HUES6 (cell line): ENCODE measurements at regions not wholly inside any gene's neighbourhood (a gene's known extent, or its start where the extent isn't known, plus 50 kb on each side); places are given as distances from the start of the nearest gene placed in this dataset.
A peak's percentile ranks its signal among the peaks of the same experiment; 100 is the strongest.

ENCODE experiments used
- H3K27ac ChIP-seq: 2 replicates; pipeline ENCODE4 v1.7.0; 2013; ENCODE audit warnings: low read depth, mild to moderate bottlenecking, low read length, inconsistent platforms
- H3K27me3 ChIP-seq: 2 replicates; pipeline ENCODE4 v1.6.1; 2013; ENCODE audit warnings: low read length; ENCODE audit not compliant: control insufficient read depth, insufficient read depth
- H3K36me3 ChIP-seq: 2 replicates; pipeline ENCODE4 v1.6.1; 2013; ENCODE audit warnings: low read length; ENCODE audit not compliant: control insufficient read depth, insufficient read depth
- H3K4me1 ChIP-seq: 2 replicates; pipeline ENCODE4 v1.6.1; 2013; ENCODE audit warnings: low read length; ENCODE audit not compliant: control insufficient read depth, insufficient read depth
- H3K4me3 ChIP-seq: 2 replicates; pipeline ENCODE4 v1.5.1; 2013; ENCODE audit warnings: low read depth, low read length
- H3K9ac ChIP-seq: one replicate; pipeline ENCODE4 v1.6.1; 2013; ENCODE audit warnings: mild to moderate bottlenecking, low read length
- H3K9me3 ChIP-seq: 2 replicates; pipeline ENCODE4 v1.6.1; 2013; ENCODE audit warnings: low read depth, low read length; ENCODE audit not compliant: control insufficient read depth, insufficient read depth

GRCh38 chr11:134911514-134912180 lies 499.6 kb upstream of the B3GAT1 start:
- H3K36me3 ChIP-seq: no peaks in the 10 kb centered on the region
- H3K4me1 ChIP-seq: no peaks in the 10 kb centered on the region
- H3K9me3 ChIP-seq: no peaks in the 10 kb centered on the region
- H3K9ac ChIP-seq: no peak overlapping the region
- peaks cover 9% of the 10 kb centered on the region; the same call in 1 of the 2 replicates for H3K27me3 ChIP-seq
- H3K4me3 ChIP-seq: no peak overlapping the region
- H3K27ac ChIP-seq: no peak overlapping the region

DNA sequence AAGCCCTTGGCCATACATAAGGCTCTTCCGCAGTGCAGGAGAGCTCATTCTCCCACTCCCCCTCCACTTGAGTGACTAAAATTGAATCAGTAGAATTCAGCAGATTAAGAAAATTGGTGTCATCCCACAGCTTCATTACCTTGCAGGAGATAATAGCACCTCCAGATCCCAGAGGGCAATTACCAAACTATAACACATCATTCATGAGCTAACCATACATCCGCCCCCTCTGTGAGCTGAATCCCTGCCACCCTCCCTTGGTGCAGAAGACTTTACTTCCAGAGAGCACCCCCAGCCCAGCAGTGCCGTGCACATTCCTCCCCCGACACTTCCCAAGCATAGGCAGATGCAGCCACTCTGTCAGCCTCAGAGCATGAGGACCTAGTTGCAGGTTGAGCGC lies 496.5 kb upstream of the B3GAT1 start:
- no peaks in the 10 kb centered on the region for H3K36me3 ChIP-seq
- no peaks in the 10 kb centered on the region for H3K9me3 ChIP-seq
- H3K4me3 ChIP-seq: no peak overlapping the region
- H3K27me3 ChIP-seq: peaks cover 20% of the 10 kb centered on the region; the same call in 1 of the 2 replicates
- H3K27ac ChIP-seq: no peak overlapping the region
- no peak overlapping the region for H3K9ac ChIP-seq
- no peaks in the 10 kb centered on the region for H3K4me1 ChIP-seq

DNA sequence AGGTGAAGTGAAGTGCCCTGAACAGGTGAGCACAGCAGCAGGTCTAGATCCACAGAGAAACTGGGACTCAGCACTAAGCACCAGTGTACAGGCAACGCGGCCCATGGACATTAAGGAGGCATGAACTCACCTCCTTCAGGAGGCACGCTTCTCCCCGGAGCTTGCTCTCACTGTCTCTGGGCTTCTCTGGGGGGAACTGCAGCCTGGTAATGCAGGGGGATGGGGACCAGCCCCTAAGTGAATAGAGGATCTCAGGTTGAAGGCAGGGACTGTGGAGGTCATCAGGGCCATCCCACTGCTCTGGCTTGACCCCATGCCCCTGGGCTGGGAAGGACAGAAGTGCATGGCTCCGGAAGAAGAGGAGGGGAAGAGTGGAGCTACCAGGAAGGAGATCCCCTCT lies 495.6 kb upstream of the B3GAT1 start:
- Histone ChIP-seq H3K27ac (no peak overlapping the region), H3K9me3 (no peaks in the 10 kb centered on the region), H3K4me1 (no peaks in the 10 kb centered on the region), H3K27me3 (peaks cover 20% of the 10 kb centered on the region; the same call in 1 of the 2 replicates), H3K4me3 (no peak overlapping the region), H3K36me3 (no peaks in the 10 kb centered on the region), H3K9ac (no peak overlapping the region)

- H3K27ac ChIP-seq: no peak overlapping the region
- no peak overlapping the region for H3K9ac ChIP-seq
- H3K27me3 ChIP-seq: peaks cover 20% of the 10 kb centered on the region; the same call in 1 of the 2 replicates
Measured at GRCh38 chr11:134906356-134906955, 494.4 kb upstream of the B3GAT1 start.

DNA sequence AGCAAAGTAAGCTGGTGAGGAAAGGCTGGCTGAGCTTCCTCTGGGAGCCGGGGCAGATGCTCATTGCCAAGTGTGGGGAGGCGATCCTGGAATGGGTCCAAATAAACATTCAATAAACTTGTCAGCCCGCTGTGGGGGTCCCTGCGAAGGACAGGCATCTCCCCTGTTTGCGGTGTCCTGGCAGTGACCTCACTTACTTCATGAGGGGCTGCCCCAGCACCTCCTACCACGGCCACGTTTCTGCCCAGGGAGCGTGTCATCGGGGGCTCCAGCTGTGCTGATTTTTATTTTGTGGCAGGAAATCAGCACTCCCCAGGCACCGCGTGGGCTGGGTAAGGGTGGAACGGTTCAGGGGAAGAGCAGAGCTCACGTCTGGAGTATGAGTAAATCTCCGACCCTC lies 493.9 kb upstream of the B3GAT1 start:
- H3K36me3 ChIP-seq: no peaks in the 10 kb centered on the region
- no peak overlapping the region for H3K9ac ChIP-seq
- peaks cover 5% of the 10 kb centered on the region; the same call in 1 of the 2 replicates for H3K4me1 ChIP-seq
- H3K9me3 ChIP-seq: no peaks in the 10 kb centered on the region
- H3K27ac ChIP-seq: no peak overlapping the region
- H3K4me3 ChIP-seq: no peak overlapping the region
- H3K27me3 ChIP-seq: peaks cover 20% of the 10 kb centered on the region; the same call in 1 of the 2 replicates

More at GRCh38 chr11:134906356-134906955, 494.4 kb upstream of the B3GAT1 start:
- H3K4me3 ChIP-seq: no peak overlapping the region
- H3K4me1 ChIP-seq: peaks cover 4% of the 10 kb centered on the region; the same call in 1 of the 2 replicates
- H3K36me3 ChIP-seq: no peaks in the 10 kb centered on the region
- no peaks in the 10 kb centered on the region for H3K9me3 ChIP-seq

GRCh38 chr11:134905517-134905916 lies 493.5 kb upstream of the B3GAT1 start:
- Histone ChIP-seq H3K9me3 (no peaks in the 10 kb centered on the region), H3K36me3 (no peaks in the 10 kb centered on the region), H3K27ac (no peak overlapping the region), H3K27me3 (peaks cover 20% of the 10 kb centered on the region; the same call in 1 of the 2 replicates), H3K4me1 (peaks cover 5% of the 10 kb centered on the region; the same call in 1 of the 2 replicates), H3K9ac (no peak overlapping the region), H3K4me3 (no peak overlapping the region)

DNA sequence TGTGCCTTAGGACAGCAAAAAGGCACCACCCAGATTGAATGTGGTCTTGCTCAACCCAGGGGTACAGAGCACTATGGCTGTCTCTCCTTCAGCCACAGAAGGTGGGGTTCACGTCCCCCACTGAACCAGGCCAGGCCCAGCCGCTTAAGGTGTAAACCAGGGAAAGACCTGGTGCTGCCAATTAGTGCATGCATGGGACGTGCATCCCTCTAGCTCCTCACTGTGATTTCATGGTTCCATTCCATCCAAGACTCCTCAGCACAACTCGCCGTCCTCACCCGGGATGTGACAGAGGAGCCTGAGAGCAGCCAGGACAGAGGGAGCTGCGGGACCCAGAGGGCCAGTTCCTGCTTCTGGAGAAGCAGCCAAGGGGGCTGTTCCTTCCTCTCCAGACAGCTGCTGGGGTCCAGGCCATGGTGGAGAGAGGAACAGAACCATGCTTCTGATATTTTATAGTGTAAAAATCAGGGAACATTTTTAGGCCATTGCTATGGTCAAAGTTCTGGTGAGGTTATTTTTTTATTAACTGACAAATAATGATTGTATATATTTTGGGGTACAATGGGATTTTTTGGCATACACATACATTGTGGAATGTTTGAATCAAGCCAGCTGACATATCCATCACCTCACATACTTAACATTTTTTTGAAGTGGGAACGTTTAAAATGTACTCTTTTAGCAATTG lies 492.2 kb upstream of the B3GAT1 start:
- Histone ChIP-seq H3K27ac (no peak overlapping the region), H3K27me3 (peaks cover 20% of the 10 kb centered on the region; the same call in 1 of the 2 replicates), H3K4me1 (peaks cover 5% of the 10 kb centered on the region; the same call in 1 of the 2 replicates), H3K4me3 (no peak overlapping the region), H3K9ac (no peak overlapping the region), H3K9me3 (no peaks in the 10 kb centered on the region), H3K36me3 (no peaks in the 10 kb centered on the region)

DNA sequence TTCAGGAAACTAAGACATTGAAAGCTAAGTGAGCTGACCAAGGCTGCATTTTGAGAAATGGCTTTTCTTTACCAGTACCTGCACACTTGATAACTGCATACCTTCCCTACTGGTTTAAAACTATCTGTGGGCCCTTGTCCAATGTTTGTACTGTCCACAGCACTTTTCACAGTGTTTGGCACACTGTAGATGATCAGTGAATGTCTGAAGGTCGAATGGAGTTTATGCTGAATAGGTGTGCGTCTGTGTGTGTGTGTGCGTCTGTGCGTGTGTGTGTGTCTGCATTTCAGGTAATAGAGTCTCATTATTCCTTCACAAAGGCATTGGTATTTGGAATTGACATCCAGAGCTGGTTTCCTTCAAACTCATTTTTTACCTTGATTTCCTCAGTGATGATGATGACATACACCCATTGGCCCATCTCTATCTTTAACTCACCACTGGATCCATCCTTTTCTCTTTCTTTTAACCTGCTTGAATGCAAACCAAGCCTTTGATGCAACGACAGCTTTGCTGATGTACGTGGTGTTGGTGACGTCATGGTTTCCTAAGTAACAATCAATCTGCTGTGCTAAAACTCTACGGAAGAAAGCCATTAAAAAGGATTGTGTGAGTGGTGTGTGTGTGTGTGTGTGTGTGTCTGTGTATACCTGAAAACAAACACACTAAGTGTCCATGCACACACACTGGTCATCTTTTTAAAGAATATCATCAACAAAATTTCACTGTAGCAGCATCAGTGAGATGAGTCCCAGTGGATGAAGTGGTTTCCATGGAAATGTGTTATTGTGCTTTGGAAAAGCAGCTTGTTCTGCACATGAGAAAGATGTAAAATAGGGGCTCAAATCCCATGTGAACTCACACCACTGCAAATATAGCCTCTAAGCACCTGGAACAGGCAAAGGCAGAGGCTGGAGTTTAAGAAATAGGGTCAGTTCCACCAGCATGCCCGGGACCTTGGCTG lies 490.2 kb upstream of the B3GAT1 start:
- Histone ChIP-seq H3K27me3 (peaks cover 14% of the 10 kb centered on the region; the same call in 1 of the 2 replicates), H3K36me3 (no peaks in the 10 kb centered on the region), H3K9me3 (no peaks in the 10 kb centered on the region), H3K4me1 (peaks cover 5% of the 10 kb centered on the region; the same call in 1 of the 2 replicates), H3K4me3 (no peak overlapping the region), H3K9ac (no peak overlapping the region), H3K27ac (no peak overlapping the region)

- H3K4me1 ChIP-seq: peaks cover 5% of the 10 kb centered on the region; the same call in 1 of the 2 replicates
- no peaks in the 10 kb centered on the region for H3K9me3 ChIP-seq
- H3K27me3 ChIP-seq: peaks cover 9% of the 10 kb centered on the region; the same call in 1 of the 2 replicates
- no peaks in the 10 kb centered on the region for H3K36me3 ChIP-seq
- no peak overlapping the region for H3K4me3 ChIP-seq
- peak overlapping the region; percentile 44 for H3K9ac ChIP-seq
- H3K27ac ChIP-seq: no peak overlapping the region
Measured at GRCh38 chr11:134901542-134901941, 489.5 kb upstream of the B3GAT1 start.
